ENCODE measurements at regions not wholly inside any gene's neighbourhood (a gene's known extent, or its start where the extent isn't known, plus 50 kb on each side); places are given as distances from the start of the nearest gene placed in this dataset.

DNA sequence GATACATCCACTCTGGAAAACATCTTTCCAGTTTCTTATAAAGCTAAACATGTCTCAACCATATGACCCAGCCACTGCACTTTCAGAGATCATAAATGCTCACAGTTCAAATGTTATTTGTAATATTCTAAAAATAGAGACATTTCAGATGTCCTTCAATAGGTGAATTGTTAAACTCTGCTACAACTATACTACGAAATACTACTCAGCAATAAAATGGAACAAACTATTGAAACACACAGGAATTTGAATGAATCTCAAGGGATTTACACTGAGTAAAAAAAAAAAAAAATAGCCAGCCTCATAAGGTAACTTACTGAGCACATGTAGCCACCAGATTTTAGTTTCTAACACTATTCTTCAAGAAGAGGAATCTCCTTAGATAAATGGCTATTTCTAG, 253.9 kb downstream of the PCDH18 start:
- Histone ChIP-seq H3K4me3 (ENCODE audit: low read depth, low read length) (no peak overlapping the region), H3K27me3 (ENCODE audit: control insufficient read depth, insufficient read depth, low read length) (no peaks in the 10 kb centered on the region), H3K36me3 (ENCODE audit: control insufficient read depth, insufficient read depth, low read length) (no peaks in the 10 kb centered on the region)
- TF ChIP-seq, protein P1, sequence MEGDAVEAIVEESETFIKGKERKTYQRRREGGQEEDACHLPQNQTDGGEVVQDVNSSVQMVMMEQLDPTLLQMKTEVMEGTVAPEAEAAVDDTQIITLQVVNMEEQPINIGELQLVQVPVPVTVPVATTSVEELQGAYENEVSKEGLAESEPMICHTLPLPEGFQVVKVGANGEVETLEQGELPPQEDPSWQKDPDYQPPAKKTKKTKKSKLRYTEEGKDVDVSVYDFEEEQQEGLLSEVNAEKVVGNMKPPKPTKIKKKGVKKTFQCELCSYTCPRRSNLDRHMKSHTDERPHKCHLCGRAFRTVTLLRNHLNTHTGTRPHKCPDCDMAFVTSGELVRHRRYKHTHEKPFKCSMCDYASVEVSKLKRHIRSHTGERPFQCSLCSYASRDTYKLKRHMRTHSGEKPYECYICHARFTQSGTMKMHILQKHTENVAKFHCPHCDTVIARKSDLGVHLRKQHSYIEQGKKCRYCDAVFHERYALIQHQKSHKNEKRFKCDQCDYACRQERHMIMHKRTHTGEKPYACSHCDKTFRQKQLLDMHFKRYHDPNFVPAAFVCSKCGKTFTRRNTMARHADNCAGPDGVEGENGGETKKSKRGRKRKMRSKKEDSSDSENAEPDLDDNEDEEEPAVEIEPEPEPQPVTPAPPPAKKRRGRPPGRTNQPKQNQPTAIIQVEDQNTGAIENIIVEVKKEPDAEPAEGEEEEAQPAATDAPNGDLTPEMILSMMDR (IDR thresholded peaks at IDR 0.05; ENCODE audit: insufficient read depth, low read length, severe bottlenecking) = no peak
- FAIRE-seq (no peak), DNase-seq (ENCODE audit: low read depth) (no peak)

DNA sequence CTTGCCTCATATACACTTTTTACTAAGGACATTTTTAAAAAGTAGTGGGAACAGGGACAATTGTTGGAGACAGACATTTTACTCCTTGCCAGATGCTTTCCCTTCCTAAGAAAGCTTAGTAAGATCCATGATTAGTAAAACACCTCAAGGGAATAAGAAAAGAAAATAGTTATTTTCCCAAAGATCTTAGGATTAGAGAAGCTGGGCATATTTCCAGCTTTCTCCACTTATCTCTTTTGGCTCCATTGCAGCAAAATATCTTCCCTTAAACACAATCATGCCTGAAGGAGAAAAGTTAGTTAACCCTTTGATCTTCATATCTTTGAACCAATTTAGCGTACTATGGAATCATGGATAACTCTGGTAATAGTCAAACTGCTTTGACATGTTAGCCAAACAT, 257.9 kb downstream of the PCDH18 start:
- no peak for FAIRE-seq
- Histone ChIP-seq H3K27me3 (ENCODE audit: control insufficient read depth, insufficient read depth, low read length) (no peaks in the 10 kb centered on the region), H3K4me3 (ENCODE audit: low read depth, low read length) (no peak overlapping the region), H3K36me3 (ENCODE audit: control insufficient read depth, insufficient read depth, low read length) (no peaks in the 10 kb centered on the region)
- TF ChIP-seq, protein P1 (IDR thresholded peaks at IDR 0.05; ENCODE audit: insufficient read depth, low read length, severe bottlenecking) = no peak
- DNase-seq (ENCODE audit: low read depth) = no peak

DNA sequence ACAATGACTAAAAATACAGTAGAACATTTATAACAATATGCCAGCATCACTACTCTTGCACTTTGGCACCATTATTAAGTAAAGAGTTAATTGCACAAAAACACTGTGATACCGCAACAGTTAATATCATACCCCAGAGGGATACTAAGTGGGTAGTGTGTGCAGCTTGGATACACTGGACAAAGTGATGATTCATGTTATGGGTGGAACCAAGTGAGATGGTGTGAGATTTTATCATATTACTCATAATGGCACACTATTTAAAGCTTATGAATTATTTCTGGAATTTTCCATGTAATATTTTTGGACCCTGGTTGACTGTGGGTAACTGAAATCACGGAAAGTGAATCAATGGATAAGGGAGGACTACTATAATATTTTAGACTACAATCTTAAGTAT, 265.3 kb downstream of the PCDH18 start:
- TF ChIP-seq, protein P1 (IDR thresholded peaks at IDR 0.05; ENCODE audit: insufficient read depth, low read length, severe bottlenecking) = no peak
- DNase-seq (ENCODE audit: low read depth) = peak; percentile 61
- Histone ChIP-seq H3K4me3 (ENCODE audit: low read depth, low read length) (no peak overlapping the region), H3K36me3 (ENCODE audit: control insufficient read depth, insufficient read depth, low read length) (no peaks in the 10 kb centered on the region), H3K27me3 (ENCODE audit: control insufficient read depth, insufficient read depth, low read length) (no peaks in the 10 kb centered on the region)
- no peak for FAIRE-seq

DNA sequence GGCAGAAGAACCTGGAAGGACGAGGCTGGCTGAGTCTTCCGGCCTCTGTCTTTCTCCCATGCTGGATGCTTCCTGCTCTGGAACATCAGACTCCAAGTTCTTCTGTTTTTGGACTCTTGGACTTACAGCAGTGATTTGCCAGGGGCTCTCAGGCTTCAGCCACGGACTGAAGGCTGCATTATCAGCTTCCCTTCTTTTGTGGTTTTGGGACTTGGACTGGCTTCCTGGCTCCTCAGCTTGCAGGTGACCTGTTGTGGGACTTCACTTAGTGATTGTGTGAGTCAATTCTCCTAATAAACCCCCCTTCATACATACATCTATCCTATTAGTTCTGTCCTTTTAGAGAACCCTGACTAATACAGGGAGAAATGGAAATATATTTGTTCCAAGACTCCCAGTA, 265.8 kb downstream of the PCDH18 start:
- TF ChIP-seq, protein P1 (IDR thresholded peaks at IDR 0.05; ENCODE audit: insufficient read depth, low read length, severe bottlenecking) = no peak
- Histone ChIP-seq H3K27me3 (ENCODE audit: control insufficient read depth, insufficient read depth, low read length) (no peaks in the 10 kb centered on the region), H3K36me3 (ENCODE audit: control insufficient read depth, insufficient read depth, low read length) (no peaks in the 10 kb centered on the region), H3K4me3 (ENCODE audit: low read depth, low read length) (no peak overlapping the region)
- no peak for FAIRE-seq
- no peak for DNase-seq (ENCODE audit: low read depth)

DNA sequence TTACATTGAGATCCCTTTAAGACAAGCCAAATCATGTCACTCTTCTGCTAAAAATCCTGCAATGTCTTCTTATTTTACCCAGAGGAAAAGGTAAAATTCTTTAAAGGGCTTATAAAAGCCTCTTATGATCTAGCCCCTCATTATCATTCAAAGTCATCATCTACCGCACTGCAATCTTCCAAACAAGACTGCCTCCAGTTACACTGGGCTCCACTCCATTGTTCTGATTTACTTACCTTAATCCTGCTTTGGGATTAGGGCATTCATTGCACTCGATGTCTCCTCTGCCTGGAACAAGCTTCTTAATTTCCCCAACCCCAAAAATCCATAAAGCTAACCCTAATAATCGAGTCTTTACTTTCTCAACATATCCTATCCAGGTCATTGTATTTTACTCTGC, 269.1 kb downstream of the PCDH18 start:
- Histone ChIP-seq H3K4me3 (ENCODE audit: low read depth, low read length) (no peak overlapping the region), H3K36me3 (ENCODE audit: control insufficient read depth, insufficient read depth, low read length) (no peaks in the 10 kb centered on the region), H3K27me3 (ENCODE audit: control insufficient read depth, insufficient read depth, low read length) (no peaks in the 10 kb centered on the region)
- TF ChIP-seq, protein P1 (IDR thresholded peaks at IDR 0.05; ENCODE audit: insufficient read depth, low read length, severe bottlenecking) = no peak
- DNase-seq (ENCODE audit: low read depth) (no peak), FAIRE-seq (no peak)

DNA sequence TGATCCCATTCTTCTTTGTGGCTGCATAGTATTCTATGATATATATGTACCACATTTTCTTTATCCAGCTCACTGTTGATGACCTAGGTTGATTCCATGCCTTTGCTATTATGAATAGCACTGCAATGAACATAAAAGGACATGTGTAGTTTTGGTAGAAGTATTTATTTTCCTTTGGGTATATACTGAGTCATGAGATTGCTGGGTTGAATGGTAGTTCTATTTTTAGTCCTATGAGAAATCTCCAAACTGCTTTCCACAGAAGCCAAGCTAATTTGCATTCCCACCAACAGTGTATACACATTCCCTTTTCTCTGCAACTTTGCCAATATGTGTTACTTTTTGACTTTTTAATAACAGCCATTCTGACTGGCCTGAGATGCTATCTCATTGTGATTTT, 278.3 kb downstream of the PCDH18 start:
- TF ChIP-seq, protein P1 (IDR thresholded peaks at IDR 0.05; ENCODE audit: insufficient read depth, low read length, severe bottlenecking) = no peak
- FAIRE-seq (no peak), DNase-seq (ENCODE audit: low read depth) (peak; percentile 33)
- no peaks in the 10 kb centered on the region for H3K36me3 ChIP-seq (ENCODE audit: control insufficient read depth, insufficient read depth, low read length)
- no peaks in the 10 kb centered on the region for H3K27me3 ChIP-seq (ENCODE audit: control insufficient read depth, insufficient read depth, low read length)
- H3K4me3 ChIP-seq (ENCODE audit: low read depth, low read length) = no peak overlapping the region
